K562 (cell line): ENCODE measurements at regions not wholly inside any gene's neighbourhood (a gene's known extent, or its start where the extent isn't known, plus 50 kb on each side); places are given as distances from the start of the nearest gene placed in this dataset.

ENCODE experiments used
- ATAC-seq: fragments of 200-7000 bp; cut with Tn5 transposase; 3 replicates; pipeline ENCODE4 v1.9.1; 2020; ENCODE audit warnings: moderate library complexity
- BruUV-seq: library from RNA; stranded (reverse); fragments of 400-500 nt; replicated peaks from 2 replicates; lab custom pipeline; 2021; lab: Mats Ljungman, UMichigan
- CTCF ChIA-PET: fragments of 300-600 bp; formaldehyde crosslinking; extraction: SDS; loops from one replicate; lab custom pipeline; 2021; ENCODE audit warnings: low intra/inter-chr PET ratio; lab: Yijun Ruan, JAX
- POLR2A ChIA-PET: fragments of 300-600, 350-650 bp; sonication (Branson Sonifier 250); formaldehyde crosslinking; extraction: SDS; loops from one replicate; lab custom pipeline; 2021; ENCODE audit warnings: antibody characterized with exemption, inconsistent platforms; lab: Yijun Ruan, JAX
- DNase-seq, 4 experiments: peaks; one replicate each; pipeline versions ENCODE4 v3.0.0 to v3.0.0-alpha.2; 2011 to 2018; ENCODE audit warnings: low spot score in 3 of 4, mixed read lengths in 3 of 4; ENCODE audit errors: extremely low read depth in 1 of 4
- FAIRE-seq: peaks from 2 replicates; lab custom pipeline; 2011; peaks lifted over from hg19 to GRCh38; lab: Jason Lieb, UNC
- H2AFZ ChIP-seq: 2 replicates; pipeline ENCODE4 v1.6.0; 2011; ENCODE audit warnings: low read depth, low read length, control low read depth, inconsistent platforms
- H3K27ac ChIP-seq: fragments of 200-600 bp; 3 replicates; pipeline ENCODE4 v1.8.0; 2011; ENCODE audit warnings: low read depth, mild to moderate bottlenecking, control low read depth, inconsistent platforms, low read length, moderate library complexity, mixed read lengths; ENCODE audit errors: extremely low read depth
- H3K27me3 ChIP-seq, 2 experiments: fragments of 300-600 bp in 1 of 2; 2 replicates in 1 of 2; 3 replicates in 1 of 2; pipeline versions ENCODE4 v1.6.0 to v1.8.0; 2011; ENCODE audit warnings: inconsistent platforms in 2 of 2, low read length in 2 of 2, mild to moderate bottlenecking in 1 of 2, mixed read lengths in 1 of 2, moderate library complexity in 1 of 2; ENCODE audit not compliant: control insufficient read depth in 2 of 2, insufficient read depth in 2 of 2
- H3K36me3 ChIP-seq: fragments of 300-600 bp; 3 replicates; pipeline ENCODE4 v1.8.0; 2011; ENCODE audit warnings: mild to moderate bottlenecking, low read length, inconsistent platforms; ENCODE audit not compliant: control insufficient read depth, insufficient read depth
- H3K4me1 ChIP-seq, 2 experiments: fragments of 200-600 bp in 1 of 2; replicated peaks in 1 of 2; 2 replicates in 1 of 2; 3 replicates in 1 of 2; pipeline versions ENCODE4 v1.5.1 to v1.8.0; 2011; ENCODE audit warnings: inconsistent platforms in 2 of 2, low read length in 2 of 2, mild to moderate bottlenecking in 1 of 2, mixed read lengths in 1 of 2, moderate library complexity in 1 of 2; ENCODE audit not compliant: control insufficient read depth in 2 of 2, insufficient read depth in 2 of 2
- H3K4me2 ChIP-seq: 2 replicates; pipeline ENCODE4 v1.6.1; 2011; ENCODE audit warnings: low read length, control low read depth, inconsistent platforms, mixed read lengths; ENCODE audit not compliant: insufficient read depth
- H3K4me3 ChIP-seq: fragments of 200-600 bp; sonication (generic), shearing (Covaris generic); 2 replicates; pipeline ENCODE4 v1.5.1; 2016; ENCODE audit warnings: control low read depth, inconsistent platforms
- H3K79me2 ChIP-seq: fragments of 200-600 bp; 3 replicates; pipeline ENCODE4 v1.8.0; 2011; ENCODE audit warnings: low read length, inconsistent platforms; ENCODE audit not compliant: control insufficient read depth, insufficient read depth
- H3K9ac ChIP-seq, 2 experiments: 2 replicates each; pipeline versions ENCODE4 v1.6.0 to v1.6.1; 2011; ENCODE audit warnings: low read depth in 2 of 2, low read length in 2 of 2, control low read depth in 1 of 2, inconsistent platforms in 1 of 2, mild to moderate bottlenecking in 1 of 2, mixed read lengths in 1 of 2; ENCODE audit not compliant: insufficient read depth in 1 of 2
- H3K9me1 ChIP-seq: one replicate; pipeline ENCODE4 v1.6.0; 2011; ENCODE audit warnings: inconsistent platforms, mild to moderate bottlenecking, low read length, moderate library complexity; ENCODE audit not compliant: control insufficient read depth, insufficient read depth
- H3K9me3 ChIP-seq: replicated peaks from 2 replicates; pipeline ENCODE4 v1.5.1; 2011; ENCODE audit warnings: low read depth, low read length, inconsistent platforms; ENCODE audit not compliant: control insufficient read depth, insufficient read depth
- H4K20me1 ChIP-seq: replicated peaks from 2 replicates; pipeline ENCODE4 v1.6.1; 2011; ENCODE audit warnings: low read length, inconsistent platforms, mixed read lengths; ENCODE audit not compliant: control insufficient read depth, insufficient read depth
- PHB2 ChIP-seq: fragments of 450-650 bp; IDR thresholded peaks from 2 replicates; pipeline ENCODE4 v1.6.1; 2017; ENCODE audit warnings: low read depth
- RBM22 ChIP-seq: fragments of 200-400 bp; formaldehyde crosslinking; IDR thresholded peaks from 2 replicates; pipeline ENCODE4 v1.6.1; 2018; ENCODE audit warnings: low read length, low read depth; ENCODE audit not compliant: poor library complexity, severe bottlenecking
- RNF219 ChIP-seq: fragments of 250-450 bp; sonication (Bioruptor Pico); IDR thresholded peaks from 2 replicates; pipeline ENCODE4 v1.5.0; 2022; ENCODE audit warnings: mild to moderate bottlenecking
- SRF ChIP-seq, 2 experiments: fragments of 250-450, 450-650 bp in 1 of 2; sonication (Bioruptor Pico) in 1 of 2; sonication (generic) in 1 of 2; formaldehyde crosslinking; IDR thresholded peaks; 2 replicates each; pipeline versions ENCODE4 v1.5.0 to v1.5.1; 2020 to 2022; ENCODE audit warnings: mild to moderate bottlenecking in 1 of 2, missing genetic modification reagents in 1 of 2
- THRAP3 ChIP-seq: fragments of 450-650 bp; IDR thresholded peaks from 2 replicates; pipeline ENCODE4 v1.6.1; 2016; ENCODE audit warnings: mild to moderate bottlenecking, inconsistent platforms, borderline replicate concordance
- TSC22D4 ChIP-seq: fragments of 450-650 bp; IDR thresholded peaks from 2 replicates; pipeline ENCODE4 v1.6.1; 2016; ENCODE audit warnings: missing genetic modification characterization, missing biosample characterization, control low read depth
- ZBTB7A ChIP-seq: IDR thresholded peaks from 2 replicates; pipeline ENCODE4 v1.6.1; 2011; ENCODE audit warnings: low read depth, mild to moderate bottlenecking, low read length, moderate library complexity, borderline replicate concordance; ENCODE audit not compliant: control insufficient read depth
- WGBS: fragments of 100-300 bp; shearing (Covaris generic); methylation state at CpG from one replicate; pipeline ENCODE4 v1.1.6; 2016; ENCODE audit warnings: low coverage, mixed read lengths; ENCODE audit not compliant: insufficient coverage; ENCODE audit errors: missing lambda C conversion rate; 5-methylcytosine and 5-hydroxymethylcytosine counted together
- in situ Hi-C: fragments of 300-500 bp; cut with MboI; formaldehyde crosslinking; loops from 4 replicates; pipeline ENCODE4 v1.15.0; 2018; ENCODE audit warnings: inconsistent platforms, mixed read lengths
- intact Hi-C: fragments of 100-400 bp; cut with micrococcal nuclease; formaldehyde crosslinking; loops from 2 replicates; pipeline ENCODE4 v1.14.2; 2022

GRCh38 chr5:51651476-51651875, 268.2 kb downstream of the ISL1 start:
- Histone ChIP-seq H3K4me2 (no peak overlapping the region), H3K9me3 (no peaks in the 10 kb centered on the region; the same call in 1 of the 2 replicates), H4K20me1 (no peaks in the 10 kb centered on the region), H2AFZ (no peak overlapping the region), H3K27me3 (no peaks in the 10 kb centered on the region), H3K4me3 (no peak overlapping the region), H3K36me3 (no peaks in the 10 kb centered on the region), H3K4me1 (no peaks in the 10 kb centered on the region), H3K9me1 (no peaks in the 10 kb centered on the region), H3K27ac (no peak overlapping the region), H3K9ac (no peak overlapping the region), H3K79me2 (no peaks in the 10 kb centered on the region)
- DNase-seq (no peak), FAIRE-seq (no peak), ATAC-seq (no peak)
- TF ChIP-seq PHB2, result no peak
- no peak for TF ChIP-seq TSC22D4 (tag)
- no peak for TF ChIP-seq RNF219 (CRISPR knock-in tag)
- TF ChIP-seq ZBTB7A, result no peak
- no peak for TF ChIP-seq RBM22
- no peak for TF ChIP-seq THRAP3
- TF ChIP-seq SRF (CRISPR knock-in tag; IDR thresholded peaks at IDR 0.05), result no peak
- POLR2A ChIA-PET, result no interaction called here
- BruUV-seq, result no TSS peak
- in situ Hi-C loops, result no loop called here
- CTCF ChIA-PET, result no interaction called here
- intact Hi-C loops, result no loop called here
- 0% methylated on average over 2 of the region's 2 CpGs for WGBS
